ENCODE measurements at regions not wholly inside any gene's neighbourhood (a gene's known extent, or its start where the extent isn't known, plus 50 kb on each side); places are given as distances from the start of the nearest gene placed in this dataset.

- ChIA-PET POLR2A (interaction anchor here (0.5 kb wide), 1 partner anchor 441 kb away, joined by 6 read pairs; no protein-coding TSS in a partner anchor), CTCF (ENCODE audit: unreplicated experiment) (no interaction called here)
- BruUV-seq (replicated peaks) = no TSS peak
- Histone ChIP-seq H3K4me2 (ENCODE audit: low read length) (no peak overlapping the region), H3K4me3 (ENCODE audit: low read depth, low read length, poor library complexity, severe bottlenecking) (no peak overlapping the region), H3K36me3 (ENCODE audit: insufficient read depth, low read length) (no peaks in the 10 kb centered on the region), H3K27ac (ENCODE audit: low read depth, low read length, poor library complexity, severe bottlenecking) (no peak overlapping the region), H3K79me2 (ENCODE audit: insufficient read depth, low read depth, low read length) (no peaks in the 10 kb centered on the region), H3K9me2 (ENCODE audit: insufficient read depth, low read length) (no peaks in the 10 kb centered on the region), H2AFZ (ENCODE audit: low read length) (no peak overlapping the region), H3K4me1 (ENCODE audit: insufficient read depth, low read length, poor library complexity, severe bottlenecking) (no peaks in the 10 kb centered on the region), H3K9me3 (ENCODE audit: low read length) (no peaks in the 10 kb centered on the region), H4K20me1 (ENCODE audit: insufficient read depth, low read length) (no peaks in the 10 kb centered on the region; the same call in 1 of the 2 replicates)
- TF ChIP-seq CTCF (conservative IDR thresholded peaks at IDR 0.05; ENCODE audit: low read length) (no peak), EZH2phosphoT487 (IDR thresholded peaks at IDR 0.05; ENCODE audit: borderline replicate concordance, low read depth, low read length) (no peak)
- no peak for DNase-seq (ENCODE audit: low spot score)
- intact Hi-C loops (cut with micrococcal nuclease; ENCODE audit: unreplicated experiment) = no loop called here
Observed at GRCh38 chr16:47886139-47886538, 269.7 kb downstream of the ABCC12 start.

DNA sequence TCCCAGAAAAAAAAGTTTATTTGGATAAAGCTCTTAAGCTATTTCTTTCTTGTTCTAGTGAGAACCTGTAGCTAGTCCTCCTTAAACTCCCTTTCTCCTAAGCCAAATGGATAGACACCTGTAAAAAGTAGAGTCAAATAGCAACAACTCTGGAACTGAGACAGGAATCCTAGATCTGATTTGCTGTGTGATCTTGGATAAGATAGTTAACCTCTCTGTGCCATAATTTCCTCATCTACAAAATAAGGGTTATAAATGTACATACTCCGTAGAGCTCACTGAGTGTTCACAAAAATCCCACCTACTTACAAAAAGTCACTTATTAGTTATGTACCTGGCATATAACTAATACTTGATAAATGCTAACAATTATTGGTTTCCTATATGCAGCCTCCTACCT, 270.3 kb downstream of the ABCC12 start:
- no peaks in the 10 kb centered on the region for H3K9me2 ChIP-seq (ENCODE audit: insufficient read depth, low read length)
- no TSS peak for BruUV-seq (replicated peaks)
- H2AFZ ChIP-seq (ENCODE audit: low read length) = no peak overlapping the region
- H3K27ac ChIP-seq (ENCODE audit: low read depth, low read length, poor library complexity, severe bottlenecking) = no peak overlapping the region
- ChIA-PET CTCF (ENCODE audit: unreplicated experiment) (no interaction called here), POLR2A (interaction anchor here (0.5 kb wide), 1 partner anchor 440 kb away, joined by 6 read pairs; no protein-coding TSS in a partner anchor)
- H4K20me1 ChIP-seq (ENCODE audit: insufficient read depth, low read length) = no peaks in the 10 kb centered on the region; the same call in 1 of the 2 replicates
- no peak overlapping the region for H3K4me3 ChIP-seq (ENCODE audit: low read depth, low read length, poor library complexity, severe bottlenecking)
- H3K36me3 ChIP-seq (ENCODE audit: insufficient read depth, low read length) = no peaks in the 10 kb centered on the region
- no peaks in the 10 kb centered on the region for H3K4me1 ChIP-seq (ENCODE audit: insufficient read depth, low read length, poor library complexity, severe bottlenecking)
- no peak for DNase-seq (ENCODE audit: low spot score)
- H3K79me2 ChIP-seq (ENCODE audit: insufficient read depth, low read depth, low read length) = no peaks in the 10 kb centered on the region
- H3K4me2 ChIP-seq (ENCODE audit: low read length) = no peak overlapping the region
- intact Hi-C loops (cut with micrococcal nuclease; ENCODE audit: unreplicated experiment) = no loop called here
- TF ChIP-seq EZH2phosphoT487 (IDR thresholded peaks at IDR 0.05; ENCODE audit: borderline replicate concordance, low read depth, low read length) (no peak), CTCF (conservative IDR thresholded peaks at IDR 0.05; ENCODE audit: low read length) (no peak)
- H3K9me3 ChIP-seq (ENCODE audit: low read length) = no peaks in the 10 kb centered on the region

DNA sequence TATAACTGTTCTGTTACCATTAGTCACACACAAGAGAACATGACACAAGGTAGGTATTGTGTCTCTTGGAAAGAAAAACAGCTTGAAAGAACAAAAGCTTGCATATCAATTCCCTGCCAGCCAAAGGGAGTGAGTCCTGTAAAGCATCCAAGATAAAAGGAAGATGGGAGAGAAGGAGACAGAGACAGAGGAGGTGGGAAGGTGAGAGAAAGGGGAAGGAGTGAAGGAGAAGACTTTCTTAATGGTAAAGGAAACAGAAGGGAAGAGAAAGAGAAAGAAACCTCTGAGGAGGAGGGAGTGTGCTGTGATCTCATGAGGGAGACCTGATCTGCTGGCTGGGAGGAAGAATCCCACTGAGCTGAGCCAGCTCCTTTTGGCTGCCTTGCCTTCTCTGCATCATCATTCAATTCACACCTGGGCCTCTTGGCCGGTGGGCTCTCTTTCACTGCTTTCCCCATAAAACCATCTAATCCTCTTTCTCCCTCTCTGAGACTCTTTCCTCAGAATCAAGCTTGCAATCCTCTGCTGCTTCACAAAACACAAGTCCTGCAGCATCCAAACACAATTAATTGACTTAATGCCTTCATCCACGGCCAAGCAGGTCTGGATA, 271.6 kb downstream of the ABCC12 start:
- Histone ChIP-seq H4K20me1 (ENCODE audit: insufficient read depth, low read length) (no peaks in the 10 kb centered on the region; the same call in 1 of the 2 replicates), H3K27ac (ENCODE audit: low read depth, low read length, poor library complexity, severe bottlenecking) (no peak overlapping the region), H3K4me1 (ENCODE audit: insufficient read depth, low read length, poor library complexity, severe bottlenecking) (no peaks in the 10 kb centered on the region), H2AFZ (ENCODE audit: low read length) (no peak overlapping the region), H3K36me3 (ENCODE audit: insufficient read depth, low read length) (no peaks in the 10 kb centered on the region), H3K4me2 (ENCODE audit: low read length) (no peak overlapping the region), H3K9me2 (ENCODE audit: insufficient read depth, low read length) (no peaks in the 10 kb centered on the region), H3K9me3 (ENCODE audit: low read length) (no peaks in the 10 kb centered on the region), H3K4me3 (ENCODE audit: low read depth, low read length, poor library complexity, severe bottlenecking) (no peak overlapping the region), H3K79me2 (ENCODE audit: insufficient read depth, low read depth, low read length) (no peaks in the 10 kb centered on the region)
- ChIA-PET POLR2A (no interaction called here), CTCF (ENCODE audit: unreplicated experiment) (no interaction called here)
- TF ChIP-seq CTCF (conservative IDR thresholded peaks at IDR 0.05; ENCODE audit: low read length) = no peak
- TF ChIP-seq EZH2phosphoT487 (IDR thresholded peaks at IDR 0.05; ENCODE audit: borderline replicate concordance, low read depth, low read length) = no peak
- no peak for DNase-seq (ENCODE audit: low spot score)
- BruUV-seq (replicated peaks) = no TSS peak
- intact Hi-C loops (cut with micrococcal nuclease; ENCODE audit: unreplicated experiment) = no loop called here

Measured in OCI-LY7 (cell line).